H9 (cell line): ENCODE measurements at regions not wholly inside any gene's neighbourhood (a gene's known extent, or its start where the extent isn't known, plus 50 kb on each side); places are given as distances from the start of the nearest gene placed in this dataset.

Experiments
- DNase-seq: peaks from one replicate; pipeline ENCODE4 v3.0.0-alpha.2; 2017
- H2AFZ ChIP-seq: one replicate; pipeline ENCODE4 v1.6.1; 2013; ENCODE audit warnings: mild to moderate bottlenecking, low read length, control low read depth, moderate library complexity
- H2AK5ac ChIP-seq: 2 replicates; pipeline ENCODE4 v1.6.1; 2013; ENCODE audit warnings: low read length, control low read depth, mixed read lengths; ENCODE audit not compliant: insufficient read length
- H2BK120ac ChIP-seq: one replicate; pipeline ENCODE4 v1.6.1; 2013; ENCODE audit warnings: low read depth, mild to moderate bottlenecking, low read length, control low read depth, inconsistent platforms; ENCODE audit not compliant: poor library complexity, severe bottlenecking
- H2BK12ac ChIP-seq: 2 replicates; pipeline ENCODE4 v1.6.1; 2013; ENCODE audit warnings: low read length, control low read depth, mixed read lengths, low read depth; ENCODE audit not compliant: insufficient read length
- H2BK15ac ChIP-seq: 2 replicates; pipeline ENCODE4 v1.6.1; 2013; ENCODE audit warnings: low read depth, low read length, control low read depth
- H2BK20ac ChIP-seq: one replicate; pipeline ENCODE4 v1.6.1; 2013; ENCODE audit warnings: low read depth, mild to moderate bottlenecking, low read length, control low read depth, inconsistent platforms; ENCODE audit not compliant: poor library complexity, severe bottlenecking
- H2BK5ac ChIP-seq: 2 replicates; pipeline ENCODE4 v1.6.1; 2013; ENCODE audit warnings: low read length, control low read depth, mixed read lengths; ENCODE audit not compliant: insufficient read length
- H3K14ac ChIP-seq: 2 replicates; pipeline ENCODE4 v1.6.1; 2013; ENCODE audit warnings: low read length, control low read depth; ENCODE audit not compliant: insufficient read depth
- H3K18ac ChIP-seq: 2 replicates; pipeline ENCODE4 v1.6.1; 2013; ENCODE audit warnings: low read depth, mild to moderate bottlenecking, mixed read lengths, low read length, control low read depth; ENCODE audit not compliant: insufficient read length
- H3K23ac ChIP-seq: 2 replicates; pipeline ENCODE4 v1.6.1; 2013; ENCODE audit warnings: low read length, control low read depth, mixed read lengths, low read depth; ENCODE audit not compliant: insufficient read length
- H3K23me2 ChIP-seq: 2 replicates; pipeline ENCODE4 v1.6.1; 2013; ENCODE audit warnings: low read depth, mild to moderate bottlenecking, mixed read lengths, low read length, control low read depth; ENCODE audit not compliant: insufficient read length, poor library complexity, severe bottlenecking
- H3K27ac ChIP-seq: 2 replicates; pipeline ENCODE4 v1.5.1; 2013; ENCODE audit warnings: low read length, control low read depth, mixed read lengths, low read depth; ENCODE audit not compliant: insufficient read length
- H3K27me3 ChIP-seq: 2 replicates; pipeline ENCODE4 v1.6.1; 2013; ENCODE audit warnings: low read length, control low read depth, inconsistent platforms; ENCODE audit not compliant: insufficient read depth
- H3K4ac ChIP-seq: 2 replicates; pipeline ENCODE4 v1.6.1; 2013; ENCODE audit warnings: low read depth, mild to moderate bottlenecking, control low read depth, inconsistent platforms, low read length, moderate library complexity
- H3K4me1 ChIP-seq: 2 replicates; pipeline ENCODE4 v1.6.1; 2013; ENCODE audit warnings: low read length, control low read depth, inconsistent platforms; ENCODE audit not compliant: insufficient read depth
- H3K4me2 ChIP-seq: 2 replicates; pipeline ENCODE4 v1.6.1; 2013; ENCODE audit warnings: low read length, control low read depth, mixed read lengths; ENCODE audit not compliant: insufficient read length, insufficient read depth
- H3K56ac ChIP-seq: 2 replicates; pipeline ENCODE4 v1.6.1; 2013; ENCODE audit warnings: low read depth, mild to moderate bottlenecking, mixed read lengths, low read length, control low read depth; ENCODE audit not compliant: insufficient read length
- H3K79me1 ChIP-seq: 2 replicates; pipeline ENCODE4 v1.6.1; 2013; ENCODE audit warnings: low read depth, mild to moderate bottlenecking, moderate library complexity, low read length, control low read depth, inconsistent platforms; ENCODE audit not compliant: insufficient read depth, poor library complexity, severe bottlenecking
- H3K79me2 ChIP-seq: 2 replicates; pipeline ENCODE4 v1.6.1; 2013; ENCODE audit warnings: low read length, control low read depth, inconsistent platforms; ENCODE audit not compliant: insufficient read depth
- H3K9ac ChIP-seq: 2 replicates; pipeline ENCODE4 v1.6.1; 2013; ENCODE audit warnings: low read length, control low read depth, mixed read lengths; ENCODE audit not compliant: insufficient read length; ENCODE audit errors: extremely low read depth
- H3K9me3 ChIP-seq: one replicate; pipeline ENCODE4 v1.6.1; 2013; ENCODE audit warnings: low read depth, low read length, inconsistent platforms; ENCODE audit not compliant: control insufficient read depth
- H3T11ph ChIP-seq: one replicate; pipeline ENCODE4 v1.6.1; 2013; ENCODE audit warnings: mild to moderate bottlenecking, low read length, control low read depth, inconsistent platforms
- H4K20me1 ChIP-seq: one replicate; pipeline ENCODE4 v1.6.1; 2013; ENCODE audit not compliant: control insufficient read depth, insufficient read length, insufficient read depth
- H4K5ac ChIP-seq: 2 replicates; pipeline ENCODE4 v1.6.1; 2013; ENCODE audit warnings: low read depth, mild to moderate bottlenecking, mixed read lengths, low read length, control low read depth; ENCODE audit not compliant: insufficient read length
- H4K8ac ChIP-seq: replicated peaks from 2 replicates; pipeline ENCODE4 v1.6.1; 2013; ENCODE audit warnings: low read length, control low read depth, mixed read lengths, low read depth; ENCODE audit not compliant: insufficient read length
- H4K91ac ChIP-seq: 2 replicates; pipeline ENCODE4 v1.6.1; 2013; ENCODE audit warnings: low read depth, mild to moderate bottlenecking, moderate library complexity, mixed read lengths, low read length, control low read depth; ENCODE audit not compliant: insufficient read length
- H3K27ac Mint-ChIP-seq, 3 experiments: 2 replicates in 2 of 3; 3 replicates in 1 of 3; pipeline ENCODE4 v1.8.0; 2020 to 2021; ENCODE audit warnings: mixed read lengths in 3 of 3, mild to moderate bottlenecking in 1 of 3, moderate library complexity in 1 of 3
- H3K27me3 Mint-ChIP-seq: 2 replicates; pipeline ENCODE4 v1.8.0; 2021; ENCODE audit warnings: low read depth, mild to moderate bottlenecking, moderate library complexity, mixed read lengths
- H3K36me3 Mint-ChIP-seq, 3 experiments: 2 replicates in 2 of 3; 3 replicates in 1 of 3; pipeline ENCODE4 v1.8.0; 2020 to 2021; ENCODE audit warnings: low read depth in 3 of 3, mixed read lengths in 3 of 3; ENCODE audit not compliant: insufficient read depth in 1 of 3
- H3K4me1 Mint-ChIP-seq, 2 experiments: 2 replicates each; pipeline ENCODE4 v1.8.0; 2020; ENCODE audit warnings: mixed read lengths in 2 of 2
- H3K4me3 Mint-ChIP-seq, 2 experiments: 2 replicates in 1 of 2; 3 replicates in 1 of 2; pipeline ENCODE4 v1.8.0; 2020 to 2021; ENCODE audit warnings: mild to moderate bottlenecking in 2 of 2, mixed read lengths in 2 of 2, moderate library complexity in 1 of 2
- H3K9me3 Mint-ChIP-seq, 2 experiments: 2 replicates in 1 of 2; 3 replicates in 1 of 2; pipeline ENCODE4 v1.8.0; 2020; ENCODE audit warnings: mild to moderate bottlenecking in 2 of 2, mixed read lengths in 2 of 2, moderate library complexity in 1 of 2
- CTCF ChIP-seq: fragments of 200-600 bp; sonication (generic); conservative IDR thresholded peaks from 3 replicates; pipeline ENCODE4 v1.8.0; 2021; ENCODE audit warnings: antibody characterized with exemption, mild to moderate bottlenecking
- WGBS: extraction: QIAGEN DNeasy Blood & Tissue Kit; methylation state at CpG from one replicate; pipeline ENCODE4 v1.1.7; 2013; ENCODE audit warnings: missing lambda C conversion rate, low lambda C conversion rate, mixed read lengths; ENCODE audit not compliant: insufficient read length; ENCODE audit errors: extremely low coverage; 5-methylcytosine and 5-hydroxymethylcytosine counted together

- Histone ChIP-seq H3K9ac (no peak overlapping the region), H3K4me2 (no peak overlapping the region), H4K8ac (no peak overlapping the region), H3K79me2 (no peaks in the 10 kb centered on the region), H2AK5ac (no peak overlapping the region), H3K23me2 (no peaks in the 10 kb centered on the region), H3K4me1 (peaks cover 4% of the 10 kb centered on the region; the same call in 1 of the 2 replicates), H2BK12ac (no peak overlapping the region), H3T11ph (no peak overlapping the region), H3K4ac (no peak overlapping the region), H2BK15ac (no peak overlapping the region), H2BK120ac (no peak overlapping the region), H3K14ac (no peak overlapping the region), H3K9me3 (no peaks in the 10 kb centered on the region), H4K91ac (no peak overlapping the region), H3K79me1 (no peaks in the 10 kb centered on the region), H3K56ac (no peak overlapping the region), H2AFZ (no peak overlapping the region), H3K23ac (no peak overlapping the region), H3K18ac (no peak overlapping the region), H4K5ac (no peak overlapping the region), H3K27me3 (no peaks in the 10 kb centered on the region), H4K20me1 (no peaks in the 10 kb centered on the region), H3K27ac (no peak overlapping the region), H2BK5ac (no peak overlapping the region), H2BK20ac (no peak overlapping the region)
- no CpG with 5 or more reads among the region's 5 CpGs for WGBS
- Mint-ChIP-seq H3K9me3 (peaks cover 4% of the 10 kb centered on the region in 2 experiments; a peak in 3 of 5 replicates), H3K4me3 (no peak overlapping the region), H3K36me3 (0 out of 7 replicates have a peak, but pooled peaks cover 0 to 1% (median 0%) of the 10 kb centered on the region in 3 experiments), H3K27me3 (peaks cover 2% of the 10 kb centered on the region; the same call in 1 of the 2 replicates), H3K27ac (no peak overlapping the region), H3K4me1 (peaks cover 20 to 24% of the 10 kb centered on the region in 2 experiments)
- TF ChIP-seq CTCF, result no peak
- DNase-seq, result no peak
Observed at GRCh38 chr10:28971764-28972163, 294.4 kb downstream of the BAMBI start.
